A549 (cell line): ENCODE measurements at regions not wholly inside any gene's neighbourhood (a gene's known extent, or its start where the extent isn't known, plus 50 kb on each side); places are given as distances from the start of the nearest gene placed in this dataset.

ENCODE experiments used
- ATAC-seq, 2 experiments: fragments of 200-7000 bp in 1 of 2; fragments of >200 bp in 1 of 2; cut with Nextera tagmentation in 1 of 2; cut with Tn5 transposase in 1 of 2; 3 replicates each; pipeline versions ENCODE4 v1.8.0 to v1.9.1; 2018 to 2020; ENCODE audit warnings: mild to moderate bottlenecking in 1 of 2, moderate library complexity in 1 of 2
- CTCF ChIA-PET: fragments of 300-600 bp; sonication (Branson Sonifier 250); formaldehyde crosslinking; extraction: SDS; loops from one replicate; lab custom pipeline; 2021; ENCODE audit warnings: antibody characterized with exemption, inconsistent platforms; lab: Yijun Ruan, JAX
- POLR2A ChIA-PET: fragments of 350-600 bp; formaldehyde crosslinking; extraction: SDS; loops from one replicate; lab custom pipeline; 2021; ENCODE audit warnings: antibody characterized with exemption, inconsistent platforms; lab: Yijun Ruan, JAX
- DNase-seq, 2 experiments: peaks; one replicate each; pipeline versions ENCODE4 v3.0.0 to v3.0.0-alpha.2; 2011 to 2016; ENCODE audit warnings: low read depth in 1 of 2, low spot score in 1 of 2
- FAIRE-seq: peaks from 2 replicates; lab custom pipeline; 2011; peaks lifted over from hg19 to GRCh38; lab: Jason Lieb, UNC
- H3K27ac ChIP-seq, 2 experiments: fragments of >200 bp; sonication (Bioruptor Twin); formaldehyde crosslinking; 3 replicates each; pipeline ENCODE4 v1.5.1; 2016 to 2017
- H3K4me1 ChIP-seq: fragments of >200 bp; sonication (Bioruptor Twin); formaldehyde crosslinking; 3 replicates; pipeline ENCODE4 v1.6.1; 2016
- H3K4me2 ChIP-seq: fragments of >200 bp; sonication (Bioruptor Twin); formaldehyde crosslinking; 3 replicates; pipeline ENCODE4 v1.6.1; 2016
- H3K4me3 ChIP-seq: fragments of >200 bp; sonication (Bioruptor Twin); formaldehyde crosslinking; 3 replicates; pipeline ENCODE4 v1.5.1; 2016
- H3K9me3 ChIP-seq: fragments of >200 bp; sonication (Bioruptor Twin); formaldehyde crosslinking; 3 replicates; pipeline ENCODE4 v1.6.1; 2016
- CBX2 ChIP-seq: fragments of 200-600 bp; sonication (generic); IDR thresholded peaks from 2 replicates; pipeline ENCODE4 v1.6.1; 2016; ENCODE audit warnings: low read depth, mild to moderate bottlenecking, borderline replicate concordance
- CBX8 ChIP-seq: fragments of 200-600 bp; sonication (generic); IDR thresholded peaks from 2 replicates; pipeline ENCODE4 v1.6.1; 2016
- CHD4 ChIP-seq: fragments of 200-600 bp; sonication (generic); IDR thresholded peaks from 2 replicates; pipeline ENCODE4 v1.6.1; 2016; ENCODE audit warnings: antibody characterized with exemption, mild to moderate bottlenecking, borderline replicate concordance
- HOXA7 ChIP-seq: fragments of 250-450 bp; sonication (Bioruptor Pico); IDR thresholded peaks from 2 replicates; pipeline ENCODE4 v1.5.0; 2020; ENCODE audit warnings: mild to moderate bottlenecking, moderate library complexity
- HOXB5 ChIP-seq: fragments of 250-450 bp; sonication (Bioruptor Pico); IDR thresholded peaks from 2 replicates; pipeline ENCODE4 v1.5.0; 2020; ENCODE audit warnings: mild to moderate bottlenecking, moderate library complexity
- JUNB ChIP-seq: fragments of >200 bp; sonication (Bioruptor Twin); formaldehyde crosslinking; IDR thresholded peaks from 2 replicates; pipeline ENCODE4 v1.6.1; 2016
- KDM5A ChIP-seq: fragments of 200-600 bp; sonication (generic); IDR thresholded peaks from 2 replicates; pipeline ENCODE4 v1.6.1; 2016; ENCODE audit warnings: antibody characterized with exemption, mild to moderate bottlenecking
- MAFK ChIP-seq: fragments of 450-650 bp; IDR thresholded peaks from 2 replicates; pipeline ENCODE4 v1.6.1; 2014; ENCODE audit not compliant: partially characterized antibody
- MYC ChIP-seq: IDR thresholded peaks from 2 replicates; pipeline ENCODE4 v1.6.1; 2012; ENCODE audit warnings: mild to moderate bottlenecking, inconsistent platforms, low read length, improper control_type of control experiment, borderline replicate concordance
- NPAS2 ChIP-seq: fragments of 250-450 bp; sonication (Bioruptor Pico); IDR thresholded peaks from 2 replicates; pipeline ENCODE4 v1.8.0; 2022; ENCODE audit warnings: mild to moderate bottlenecking, moderate library complexity, borderline replicate concordance
- NR3C1 ChIP-seq: fragments of >200 bp; sonication (Bioruptor Twin); formaldehyde crosslinking; IDR thresholded peaks from 3 replicates; pipeline ENCODE4 v1.6.1; 2017
- POLR2A ChIP-seq: IDR thresholded peaks from 2 replicates; pipeline ENCODE4 v1.6.1; 2012; ENCODE audit warnings: mild to moderate bottlenecking, low read length
- RAD21 ChIP-seq, 2 experiments: fragments of >200 bp in 1 of 2; sonication (Bioruptor Twin) in 1 of 2; formaldehyde crosslinking in 1 of 2; IDR thresholded peaks in 1 of 2; conservative IDR thresholded peaks in 1 of 2; 2 replicates in 1 of 2; 3 replicates in 1 of 2; pipeline ENCODE4 v1.6.1; 2012 to 2018; ENCODE audit warnings: inconsistent platforms in 1 of 2
- WGBS: methylation state at CpG from one replicate; pipeline ENCODE4 v1.1.6; 2017; ENCODE audit errors: missing lambda C conversion rate; 5-methylcytosine and 5-hydroxymethylcytosine counted together
- TF ChIP-seq, protein P1 (sequence below): fragments of 200-600 bp; sonication (generic); IDR thresholded peaks from 2 replicates; pipeline ENCODE4 v1.6.1; 2016; ENCODE audit warnings: antibody characterized with exemption, mild to moderate bottlenecking, moderate library complexity
- TF ChIP-seq, protein P2 (sequence below): fragments of >200 bp; sonication (Bioruptor Twin); formaldehyde crosslinking; IDR thresholded peaks from 3 replicates; pipeline ENCODE4 v1.6.1; 2016
- TF ChIP-seq, protein P3 (sequence below): fragments of 250-450 bp; sonication (Bioruptor Pico); IDR thresholded peaks from 2 replicates; pipeline ENCODE4 v1.5.0; 2021; ENCODE audit warnings: mild to moderate bottlenecking, moderate library complexity, borderline replicate concordance
- TF ChIP-seq, protein P4 (sequence below): fragments of 450-650 bp; IDR thresholded peaks from 2 replicates; pipeline ENCODE4 v1.6.1; 2014; ENCODE audit warnings: antibody characterized with exemption

DNA sequence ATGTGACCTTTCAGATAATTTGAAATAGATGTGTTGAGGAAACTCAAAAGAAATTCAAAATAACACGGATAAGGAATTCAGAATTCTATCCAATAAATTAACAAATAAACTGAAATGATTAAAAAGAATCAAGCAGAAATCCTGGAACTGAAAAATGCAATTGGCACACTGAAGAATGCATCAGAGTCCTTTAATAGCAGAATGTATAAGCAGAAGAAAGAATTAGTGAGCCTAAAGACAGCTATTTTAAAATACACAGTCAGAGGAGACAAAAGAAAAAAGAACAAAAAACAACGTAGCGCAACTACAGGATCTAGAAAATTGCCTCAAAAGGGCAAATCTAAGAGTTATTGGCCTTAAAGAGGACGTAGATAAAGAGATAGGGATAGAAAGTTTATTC, 99.6 kb upstream of the SAMSN1 start:
- CTCF ChIA-PET, result no interaction called here

DNA sequence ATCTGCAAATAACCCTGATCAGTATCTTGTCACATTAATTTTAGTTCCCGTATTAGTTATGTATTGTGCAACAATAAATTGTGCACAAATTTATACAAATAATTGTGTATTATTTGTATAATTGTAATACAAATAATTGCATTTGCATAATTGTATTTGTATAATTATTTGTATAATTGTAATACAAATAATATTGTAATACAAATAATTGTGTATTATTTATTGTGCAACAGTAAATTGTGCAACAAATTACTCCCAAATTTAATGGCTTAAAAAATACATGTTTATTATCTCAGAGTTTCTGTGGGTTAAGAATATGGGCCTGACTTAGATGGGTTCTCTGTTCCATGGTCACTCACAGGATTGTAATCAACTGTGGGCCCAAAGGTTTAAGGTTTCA, 86.2 kb upstream of the SAMSN1 start:
- H3K9me3 ChIP-seq, result no peaks in the 10 kb centered on the region
- ChIA-PET CTCF (no interaction called here), POLR2A (no interaction called here)
- no peaks in the 10 kb centered on the region for H3K4me1 ChIP-seq
- WGBS, result 91% methylated on average over 1 of the region's 1 CpG
- ATAC-seq (no peak), FAIRE-seq (no peak), DNase-seq (no peak)
- TF ChIP-seq, protein P1, sequence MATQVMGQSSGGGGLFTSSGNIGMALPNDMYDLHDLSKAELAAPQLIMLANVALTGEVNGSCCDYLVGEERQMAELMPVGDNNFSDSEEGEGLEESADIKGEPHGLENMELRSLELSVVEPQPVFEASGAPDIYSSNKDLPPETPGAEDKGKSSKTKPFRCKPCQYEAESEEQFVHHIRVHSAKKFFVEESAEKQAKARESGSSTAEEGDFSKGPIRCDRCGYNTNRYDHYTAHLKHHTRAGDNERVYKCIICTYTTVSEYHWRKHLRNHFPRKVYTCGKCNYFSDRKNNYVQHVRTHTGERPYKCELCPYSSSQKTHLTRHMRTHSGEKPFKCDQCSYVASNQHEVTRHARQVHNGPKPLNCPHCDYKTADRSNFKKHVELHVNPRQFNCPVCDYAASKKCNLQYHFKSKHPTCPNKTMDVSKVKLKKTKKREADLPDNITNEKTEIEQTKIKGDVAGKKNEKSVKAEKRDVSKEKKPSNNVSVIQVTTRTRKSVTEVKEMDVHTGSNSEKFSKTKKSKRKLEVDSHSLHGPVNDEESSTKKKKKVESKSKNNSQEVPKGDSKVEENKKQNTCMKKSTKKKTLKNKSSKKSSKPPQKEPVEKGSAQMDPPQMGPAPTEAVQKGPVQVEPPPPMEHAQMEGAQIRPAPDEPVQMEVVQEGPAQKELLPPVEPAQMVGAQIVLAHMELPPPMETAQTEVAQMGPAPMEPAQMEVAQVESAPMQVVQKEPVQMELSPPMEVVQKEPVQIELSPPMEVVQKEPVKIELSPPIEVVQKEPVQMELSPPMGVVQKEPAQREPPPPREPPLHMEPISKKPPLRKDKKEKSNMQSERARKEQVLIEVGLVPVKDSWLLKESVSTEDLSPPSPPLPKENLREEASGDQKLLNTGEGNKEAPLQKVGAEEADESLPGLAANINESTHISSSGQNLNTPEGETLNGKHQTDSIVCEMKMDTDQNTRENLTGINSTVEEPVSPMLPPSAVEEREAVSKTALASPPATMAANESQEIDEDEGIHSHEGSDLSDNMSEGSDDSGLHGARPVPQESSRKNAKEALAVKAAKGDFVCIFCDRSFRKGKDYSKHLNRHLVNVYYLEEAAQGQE, result no peak
- TF ChIP-seq, protein P2, sequence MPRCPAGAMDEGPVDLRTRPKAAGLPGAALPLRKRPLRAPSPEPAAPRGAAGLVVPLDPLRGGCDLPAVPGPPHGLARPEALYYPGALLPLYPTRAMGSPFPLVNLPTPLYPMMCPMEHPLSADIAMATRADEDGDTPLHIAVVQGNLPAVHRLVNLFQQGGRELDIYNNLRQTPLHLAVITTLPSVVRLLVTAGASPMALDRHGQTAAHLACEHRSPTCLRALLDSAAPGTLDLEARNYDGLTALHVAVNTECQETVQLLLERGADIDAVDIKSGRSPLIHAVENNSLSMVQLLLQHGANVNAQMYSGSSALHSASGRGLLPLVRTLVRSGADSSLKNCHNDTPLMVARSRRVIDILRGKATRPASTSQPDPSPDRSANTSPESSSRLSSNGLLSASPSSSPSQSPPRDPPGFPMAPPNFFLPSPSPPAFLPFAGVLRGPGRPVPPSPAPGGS, result no peak
- TF ChIP-seq MAFK (no peak), MYC (no peak), NPAS2 (CRISPR knock-in tag) (no peak)
- TF ChIP-seq, protein P3, sequence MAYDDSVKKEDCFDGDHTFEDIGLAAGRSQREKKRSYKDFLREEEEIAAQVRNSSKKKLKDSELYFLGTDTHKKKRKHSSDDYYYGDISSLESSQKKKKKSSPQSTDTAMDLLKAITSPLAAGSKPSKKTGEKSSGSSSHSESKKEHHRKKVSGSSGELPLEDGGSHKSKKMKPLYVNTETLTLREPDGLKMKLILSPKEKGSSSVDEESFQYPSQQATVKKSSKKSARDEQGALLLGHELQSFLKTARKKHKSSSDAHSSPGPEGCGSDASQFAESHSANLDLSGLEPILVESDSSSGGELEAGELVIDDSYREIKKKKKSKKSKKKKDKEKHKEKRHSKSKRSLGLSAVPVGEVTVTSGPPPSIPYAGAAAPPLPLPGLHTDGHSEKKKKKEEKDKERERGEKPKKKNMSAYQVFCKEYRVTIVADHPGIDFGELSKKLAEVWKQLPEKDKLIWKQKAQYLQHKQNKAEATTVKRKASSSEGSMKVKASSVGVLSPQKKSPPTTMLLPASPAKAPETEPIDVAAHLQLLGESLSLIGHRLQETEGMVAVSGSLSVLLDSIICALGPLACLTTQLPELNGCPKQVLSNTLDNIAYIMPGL (CRISPR knock-in tag), result no peak
- H3K27ac ChIP-seq, result no peak overlapping the region
- no peak overlapping the region for H3K4me3 ChIP-seq
- H3K4me2 ChIP-seq, result no peak overlapping the region

More for the DNA sequence above, 99.6 kb upstream of the SAMSN1 start:
- TF ChIP-seq CBX8, result no peak
- TF ChIP-seq KDM5A, result no peak
- TF ChIP-seq HOXA7 (CRISPR knock-in tag), result no peak
- no peak for TF ChIP-seq POLR2A
- no peak for TF ChIP-seq CBX2
- TF ChIP-seq, protein P4, sequence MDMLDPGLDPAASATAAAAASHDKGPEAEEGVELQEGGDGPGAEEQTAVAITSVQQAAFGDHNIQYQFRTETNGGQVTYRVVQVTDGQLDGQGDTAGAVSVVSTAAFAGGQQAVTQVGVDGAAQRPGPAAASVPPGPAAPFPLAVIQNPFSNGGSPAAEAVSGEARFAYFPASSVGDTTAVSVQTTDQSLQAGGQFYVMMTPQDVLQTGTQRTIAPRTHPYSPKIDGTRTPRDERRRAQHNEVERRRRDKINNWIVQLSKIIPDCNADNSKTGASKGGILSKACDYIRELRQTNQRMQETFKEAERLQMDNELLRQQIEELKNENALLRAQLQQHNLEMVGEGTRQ, result no peak
- TF ChIP-seq HOXB5 (CRISPR knock-in tag), result no peak
- TF ChIP-seq CHD4, result no peak
- TF ChIP-seq, protein P3 (CRISPR knock-in tag), result no peak
- no peak for TF ChIP-seq NPAS2 (CRISPR knock-in tag)
- no peak for TF ChIP-seq JUNB
- no peak for TF ChIP-seq NR3C1
- TF ChIP-seq RAD21 (conservative IDR thresholded peaks at IDR 0.05 in 1 of 2, IDR thresholded peaks at IDR 0.05 in 1 of 2), result no peak
- TF ChIP-seq MAFK, result no peak
- TF ChIP-seq, all 56 proteins: peak for 0
- POLR2A ChIA-PET, result no interaction called here
- no peak for FAIRE-seq
- H3K4me3 ChIP-seq, result no peak overlapping the region
- H3K4me1 ChIP-seq, result no peaks in the 10 kb centered on the region
- H3K4me2 ChIP-seq, result no peak overlapping the region
- no peak overlapping the region for H3K27ac ChIP-seq
- H3K9me3 ChIP-seq, result no peaks in the 10 kb centered on the region
- DNase-seq, result no peak
- 21% methylated on average over 4 of the region's 4 CpGs for WGBS
- no peak for ATAC-seq
